Lower lobe of right lung (tissue), 2 donors: ENCODE measurements at regions not wholly inside any gene's neighbourhood (a gene's known extent, or its start where the extent isn't known, plus 50 kb on each side); places are given as distances from the start of the nearest gene placed in this dataset.

Source experiments
- ATAC-seq, 2 donors: fragments of 200-7000 bp; cut with Tn5 transposase; one replicate each; pipeline ENCODE4 v1.9.1; 2020 to 2022; ENCODE audit warnings: mild to moderate bottlenecking in 2 of 2, moderate library complexity in 2 of 2
- DNase-seq: peaks from one replicate; pipeline ENCODE4 v3.0.0-alpha.2; 2020
- H3K27ac ChIP-seq: fragments of 200-600 bp; one replicate; pipeline ENCODE4 v1.8.0; 2022
- H3K27me3 ChIP-seq: fragments of 200-600 bp; one replicate; pipeline ENCODE4 v1.8.0; 2022; ENCODE audit warnings: low read depth
- H3K36me3 ChIP-seq: fragments of 200-600 bp; one replicate; pipeline ENCODE4 v1.8.0; 2022; ENCODE audit warnings: mild to moderate bottlenecking
- H3K4me1 ChIP-seq: fragments of 200-600 bp; one replicate; pipeline ENCODE4 v1.8.0; 2022
- H3K4me3 ChIP-seq: fragments of 200-600 bp; one replicate; pipeline ENCODE4 v1.8.0; 2022; ENCODE audit warnings: mild to moderate bottlenecking
- H3K9me3 ChIP-seq: fragments of 200-600 bp; one replicate; pipeline ENCODE4 v1.8.0; 2022
- intact Hi-C: fragments of 100-400 bp; cut with DNase I; formaldehyde crosslinking; loops from one replicate; pipeline ENCODE4 v1.11.0; 2022
- TF ChIP-seq, protein P1 (sequence below): fragments of 200-600 bp; IDR thresholded peaks from one replicate; pipeline ENCODE4 v1.8.0; 2022; ENCODE audit warnings: antibody characterized with exemption, mild to moderate bottlenecking
- donor health status: DM: no; HTN: yes; CAD: no; lungs with severe emphysema.

DNA sequence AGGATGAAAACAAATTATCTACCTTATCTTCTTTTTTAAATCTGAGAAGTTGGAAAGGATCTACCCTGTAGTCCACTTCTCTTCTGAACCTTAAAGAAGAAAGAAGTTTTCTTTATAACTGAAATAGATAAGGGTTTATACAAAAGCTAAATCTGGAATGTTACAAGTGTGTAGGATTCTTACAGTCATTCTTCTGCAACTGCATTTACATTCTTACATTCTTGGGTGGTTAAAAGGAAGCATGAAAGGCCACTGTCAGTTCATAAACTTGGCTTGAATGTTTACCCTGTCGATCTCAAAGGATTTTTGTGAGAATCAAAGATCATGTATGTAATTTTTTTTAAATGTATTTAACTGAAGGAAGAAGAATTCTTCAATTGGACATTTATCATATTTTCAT lies 142.1 kb upstream of the BRINP3 start:
- no peaks in the 10 kb centered on the region for H3K4me1 ChIP-seq
- H3K36me3 ChIP-seq: no peaks in the 10 kb centered on the region
- intact Hi-C loops: no loop called here
- DNase-seq (no peak), ATAC-seq (no peak)
- no peaks in the 10 kb centered on the region for H3K27me3 ChIP-seq
- no peak overlapping the region for H3K27ac ChIP-seq
- H3K9me3 ChIP-seq: no peaks in the 10 kb centered on the region
- TF ChIP-seq, protein P1, sequence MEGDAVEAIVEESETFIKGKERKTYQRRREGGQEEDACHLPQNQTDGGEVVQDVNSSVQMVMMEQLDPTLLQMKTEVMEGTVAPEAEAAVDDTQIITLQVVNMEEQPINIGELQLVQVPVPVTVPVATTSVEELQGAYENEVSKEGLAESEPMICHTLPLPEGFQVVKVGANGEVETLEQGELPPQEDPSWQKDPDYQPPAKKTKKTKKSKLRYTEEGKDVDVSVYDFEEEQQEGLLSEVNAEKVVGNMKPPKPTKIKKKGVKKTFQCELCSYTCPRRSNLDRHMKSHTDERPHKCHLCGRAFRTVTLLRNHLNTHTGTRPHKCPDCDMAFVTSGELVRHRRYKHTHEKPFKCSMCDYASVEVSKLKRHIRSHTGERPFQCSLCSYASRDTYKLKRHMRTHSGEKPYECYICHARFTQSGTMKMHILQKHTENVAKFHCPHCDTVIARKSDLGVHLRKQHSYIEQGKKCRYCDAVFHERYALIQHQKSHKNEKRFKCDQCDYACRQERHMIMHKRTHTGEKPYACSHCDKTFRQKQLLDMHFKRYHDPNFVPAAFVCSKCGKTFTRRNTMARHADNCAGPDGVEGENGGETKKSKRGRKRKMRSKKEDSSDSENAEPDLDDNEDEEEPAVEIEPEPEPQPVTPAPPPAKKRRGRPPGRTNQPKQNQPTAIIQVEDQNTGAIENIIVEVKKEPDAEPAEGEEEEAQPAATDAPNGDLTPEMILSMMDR: no peak
- H3K4me3 ChIP-seq: no peak overlapping the region

DNA sequence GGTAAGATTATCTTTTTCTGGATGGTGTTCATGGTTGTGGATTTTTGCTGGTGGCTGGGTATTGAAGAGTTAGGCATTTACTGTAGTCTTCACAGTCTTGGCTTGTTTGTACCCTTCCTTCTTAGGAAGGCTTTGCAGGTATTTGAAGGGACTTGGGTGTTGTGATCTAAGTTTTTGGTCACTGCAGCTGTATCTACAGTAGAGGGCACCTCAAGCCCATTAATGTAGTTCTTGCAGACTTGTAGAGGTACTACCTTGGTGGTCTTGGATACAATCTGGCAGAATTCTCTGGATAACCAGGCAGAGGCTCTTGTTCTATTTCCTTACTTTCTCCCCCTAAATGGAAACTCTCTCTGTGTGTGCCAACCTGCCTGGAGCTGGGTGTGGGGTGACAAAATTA lies 155.8 kb upstream of the BRINP3 start:
- H3K27me3 ChIP-seq: no peaks in the 10 kb centered on the region
- no peak for DNase-seq
- H3K4me3 ChIP-seq: no peak overlapping the region
- H3K36me3 ChIP-seq: no peaks in the 10 kb centered on the region
- TF ChIP-seq, protein P1: no peak
- no peaks in the 10 kb centered on the region for H3K9me3 ChIP-seq
- intact Hi-C loops: no loop called here
- H3K4me1 ChIP-seq: no peaks in the 10 kb centered on the region
- no peak for ATAC-seq
- no peak overlapping the region for H3K27ac ChIP-seq

DNA sequence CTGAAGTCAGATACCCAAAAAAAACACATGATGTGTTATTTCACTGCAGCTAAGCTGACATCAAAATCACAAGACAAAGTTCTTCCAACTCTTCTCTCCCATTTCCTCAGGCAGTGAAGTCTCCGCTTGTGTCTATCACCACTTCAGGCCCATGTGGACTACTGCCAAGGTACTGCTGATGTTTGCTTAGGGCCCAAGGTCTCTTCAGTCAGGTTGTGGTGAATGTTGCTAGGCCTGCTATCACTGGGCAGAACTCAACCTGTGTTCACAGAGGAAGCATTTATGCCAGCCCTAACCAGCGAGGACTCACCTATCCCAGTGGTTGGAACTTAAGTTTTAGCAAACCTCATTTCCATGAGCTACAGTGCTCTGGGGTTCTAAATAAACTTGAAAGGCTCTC lies 156.5 kb upstream of the BRINP3 start:
- Histone ChIP-seq H3K36me3 (no peaks in the 10 kb centered on the region), H3K27ac (no peak overlapping the region), H3K4me3 (no peak overlapping the region), H3K9me3 (no peaks in the 10 kb centered on the region), H3K4me1 (no peaks in the 10 kb centered on the region), H3K27me3 (no peaks in the 10 kb centered on the region)
- DNase-seq (no peak), ATAC-seq (no peak)
- TF ChIP-seq, protein P1: no peak
- intact Hi-C loops: no loop called here

GRCh38 chr1:190649553-190649952 lies 171.9 kb upstream of the BRINP3 start:
- Histone ChIP-seq H3K36me3 (no peaks in the 10 kb centered on the region), H3K27me3 (no peaks in the 10 kb centered on the region), H3K9me3 (no peaks in the 10 kb centered on the region), H3K4me3 (no peak overlapping the region), H3K27ac (no peak overlapping the region), H3K4me1 (no peaks in the 10 kb centered on the region)
- TF ChIP-seq, protein P1: no peak
- DNase-seq: no peak
- intact Hi-C loops: no loop called here
- ATAC-seq: no peak

DNA sequence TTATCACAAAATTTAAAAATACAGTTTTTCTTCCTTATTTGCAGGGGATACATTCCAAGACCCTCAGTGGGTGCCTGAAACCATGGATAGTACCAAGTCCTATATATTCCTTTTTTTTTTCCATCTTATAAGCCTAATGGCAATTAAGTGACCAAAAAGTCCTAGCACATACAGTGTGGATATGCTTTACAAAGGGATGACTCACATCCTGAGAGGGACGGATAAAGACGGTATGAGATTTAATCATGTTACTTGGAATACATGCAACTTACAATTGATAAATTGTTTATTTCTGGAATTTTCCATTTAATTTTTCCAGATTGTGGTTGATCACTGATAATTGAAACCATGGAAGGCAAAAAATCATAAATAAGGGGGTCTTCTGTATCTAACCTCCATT lies 181.2 kb upstream of the BRINP3 start:
- DNase-seq (no peak), ATAC-seq (no peak)
- no peaks in the 10 kb centered on the region for H3K9me3 ChIP-seq
- H3K4me3 ChIP-seq: no peak overlapping the region
- H3K36me3 ChIP-seq: no peaks in the 10 kb centered on the region
- H3K4me1 ChIP-seq: no peaks in the 10 kb centered on the region
- TF ChIP-seq, protein P1: no peak
- no peaks in the 10 kb centered on the region for H3K27me3 ChIP-seq
- H3K27ac ChIP-seq: no peak overlapping the region
- intact Hi-C loops: no loop called here

DNA sequence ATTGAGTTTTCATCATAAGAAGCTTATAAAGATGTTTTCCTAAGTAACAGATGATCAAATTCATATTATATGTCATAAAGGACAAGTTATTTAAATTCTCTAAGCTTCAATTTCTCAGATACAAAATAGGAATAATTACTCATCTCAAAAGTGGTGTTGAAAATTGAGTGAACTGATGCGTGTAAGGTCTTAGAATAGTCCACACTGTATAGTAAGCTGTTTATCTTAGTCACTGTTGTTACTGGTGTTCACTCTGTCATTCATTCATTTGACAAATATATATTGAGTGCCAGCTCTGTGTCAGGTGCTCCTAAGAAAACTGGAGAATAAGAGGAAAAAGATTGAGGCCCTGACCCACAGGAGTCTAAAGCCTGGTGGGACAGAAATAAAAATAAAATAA lies 186.3 kb upstream of the BRINP3 start:
- no peaks in the 10 kb centered on the region for H3K4me1 ChIP-seq
- no peak overlapping the region for H3K27ac ChIP-seq
- no peaks in the 10 kb centered on the region for H3K36me3 ChIP-seq
- TF ChIP-seq, protein P1: no peak
- H3K27me3 ChIP-seq: no peaks in the 10 kb centered on the region
- H3K9me3 ChIP-seq: no peaks in the 10 kb centered on the region
- no peak overlapping the region for H3K4me3 ChIP-seq
- DNase-seq (no peak), ATAC-seq (no peak)
- intact Hi-C loops: no loop called here
